GM12875 (cell line): ENCODE measurements at regions not wholly inside any gene's neighbourhood (a gene's known extent, or its start where the extent isn't known, plus 50 kb on each side); places are given as distances from the start of the nearest gene placed in this dataset.

Experiments
- H3K4me3 ChIP-seq: one replicate; pipeline ENCODE4 v1.5.1; 2011; ENCODE audit warnings: low read depth, low read length, control low read depth
- TF ChIP-seq, protein P1 (sequence below): IDR thresholded peaks from 2 replicates; pipeline ENCODE4 v1.5.1; 2011; ENCODE audit warnings: low read depth, mild to moderate bottlenecking, control low read depth, inconsistent platforms, low read length, moderate library complexity, borderline replicate concordance; ENCODE audit not compliant: insufficient read depth

DNA sequence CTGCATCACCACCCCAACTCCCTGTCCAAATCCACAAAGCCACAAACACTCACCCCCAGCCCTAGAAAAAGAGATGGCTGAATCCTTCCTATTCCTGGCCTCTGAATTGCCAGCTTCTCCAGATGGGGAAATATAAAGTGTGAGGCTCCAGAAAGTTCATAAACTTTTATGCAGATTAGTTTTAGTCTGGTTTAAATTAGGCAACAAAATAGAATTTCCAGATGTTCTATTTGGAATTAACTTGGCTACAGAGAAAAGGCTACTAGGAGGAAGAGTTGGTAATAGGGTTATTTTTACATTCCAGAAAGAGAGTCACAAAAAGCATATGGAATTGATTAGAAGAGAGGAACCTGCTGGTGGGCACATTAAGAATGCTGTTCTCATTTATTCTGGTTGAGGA, 56.0 kb downstream of the EN1 start:
- H3K4me3 ChIP-seq, result no peak overlapping the region
- TF ChIP-seq, protein P1, sequence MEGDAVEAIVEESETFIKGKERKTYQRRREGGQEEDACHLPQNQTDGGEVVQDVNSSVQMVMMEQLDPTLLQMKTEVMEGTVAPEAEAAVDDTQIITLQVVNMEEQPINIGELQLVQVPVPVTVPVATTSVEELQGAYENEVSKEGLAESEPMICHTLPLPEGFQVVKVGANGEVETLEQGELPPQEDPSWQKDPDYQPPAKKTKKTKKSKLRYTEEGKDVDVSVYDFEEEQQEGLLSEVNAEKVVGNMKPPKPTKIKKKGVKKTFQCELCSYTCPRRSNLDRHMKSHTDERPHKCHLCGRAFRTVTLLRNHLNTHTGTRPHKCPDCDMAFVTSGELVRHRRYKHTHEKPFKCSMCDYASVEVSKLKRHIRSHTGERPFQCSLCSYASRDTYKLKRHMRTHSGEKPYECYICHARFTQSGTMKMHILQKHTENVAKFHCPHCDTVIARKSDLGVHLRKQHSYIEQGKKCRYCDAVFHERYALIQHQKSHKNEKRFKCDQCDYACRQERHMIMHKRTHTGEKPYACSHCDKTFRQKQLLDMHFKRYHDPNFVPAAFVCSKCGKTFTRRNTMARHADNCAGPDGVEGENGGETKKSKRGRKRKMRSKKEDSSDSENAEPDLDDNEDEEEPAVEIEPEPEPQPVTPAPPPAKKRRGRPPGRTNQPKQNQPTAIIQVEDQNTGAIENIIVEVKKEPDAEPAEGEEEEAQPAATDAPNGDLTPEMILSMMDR, result no peak

DNA sequence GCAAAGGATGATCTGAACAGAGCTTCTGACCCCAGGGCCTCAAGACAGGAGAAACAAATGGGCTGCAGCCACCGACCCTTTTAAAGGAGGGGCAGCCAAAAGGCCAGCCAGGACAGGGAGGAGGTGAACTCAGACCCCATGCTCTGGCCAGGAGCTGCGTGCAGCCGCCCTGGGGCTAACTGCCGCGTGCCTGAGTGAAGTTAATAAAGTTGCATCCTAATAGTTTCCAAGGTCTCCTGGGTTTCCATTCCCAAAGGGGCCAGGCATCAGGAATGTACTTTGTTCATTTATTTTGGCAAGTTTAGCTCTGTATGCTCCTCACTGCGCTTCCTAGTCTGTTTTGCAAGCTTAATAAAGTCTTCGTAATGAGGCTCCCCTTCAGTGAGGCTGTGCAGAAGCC, 60.7 kb downstream of the EN1 start:
- TF ChIP-seq, protein P1, result no peak
- H3K4me3 ChIP-seq, result no peak overlapping the region

DNA sequence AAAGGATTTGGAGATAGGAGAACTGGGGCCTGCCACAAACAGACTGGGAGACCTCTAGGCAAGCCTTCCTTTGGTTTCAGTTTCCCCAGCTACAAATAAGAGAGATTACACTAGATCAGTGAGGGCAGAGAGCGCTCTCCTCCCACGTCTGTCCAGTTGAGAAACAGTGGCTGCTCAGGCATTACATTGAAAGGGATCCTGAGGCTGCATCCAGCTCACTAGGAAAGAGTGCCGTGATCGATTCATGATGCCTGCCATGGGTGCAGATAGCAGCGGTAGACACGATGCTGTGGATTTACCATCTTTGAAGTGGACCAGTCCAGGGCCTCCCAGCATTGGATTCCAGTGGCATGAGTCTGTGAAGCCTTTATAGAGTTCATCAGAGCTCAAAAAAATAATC, 62.6 kb downstream of the EN1 start:
- TF ChIP-seq, protein P1, result no peak
- no peak overlapping the region for H3K4me3 ChIP-seq

DNA sequence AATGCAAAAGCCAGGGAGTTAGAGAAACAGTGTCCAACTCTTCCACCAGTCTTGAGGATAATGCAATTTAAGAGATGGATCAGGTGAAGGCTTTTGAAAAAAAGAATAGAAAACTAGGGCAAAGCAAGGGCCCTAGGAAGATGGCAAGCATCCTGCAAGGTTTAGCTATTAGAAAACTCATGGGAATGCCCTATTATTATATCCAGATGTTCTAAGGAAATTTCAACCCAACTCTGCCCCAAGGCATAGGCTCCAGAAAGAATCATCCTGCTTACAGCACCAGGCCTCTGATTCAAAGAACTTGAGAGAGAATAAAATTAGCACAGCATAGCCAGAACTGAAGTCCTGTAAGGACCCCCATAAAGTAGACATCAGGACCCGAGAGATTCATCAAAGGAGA, 68.1 kb downstream of the EN1 start:
- TF ChIP-seq, protein P1, result no peak

DNA sequence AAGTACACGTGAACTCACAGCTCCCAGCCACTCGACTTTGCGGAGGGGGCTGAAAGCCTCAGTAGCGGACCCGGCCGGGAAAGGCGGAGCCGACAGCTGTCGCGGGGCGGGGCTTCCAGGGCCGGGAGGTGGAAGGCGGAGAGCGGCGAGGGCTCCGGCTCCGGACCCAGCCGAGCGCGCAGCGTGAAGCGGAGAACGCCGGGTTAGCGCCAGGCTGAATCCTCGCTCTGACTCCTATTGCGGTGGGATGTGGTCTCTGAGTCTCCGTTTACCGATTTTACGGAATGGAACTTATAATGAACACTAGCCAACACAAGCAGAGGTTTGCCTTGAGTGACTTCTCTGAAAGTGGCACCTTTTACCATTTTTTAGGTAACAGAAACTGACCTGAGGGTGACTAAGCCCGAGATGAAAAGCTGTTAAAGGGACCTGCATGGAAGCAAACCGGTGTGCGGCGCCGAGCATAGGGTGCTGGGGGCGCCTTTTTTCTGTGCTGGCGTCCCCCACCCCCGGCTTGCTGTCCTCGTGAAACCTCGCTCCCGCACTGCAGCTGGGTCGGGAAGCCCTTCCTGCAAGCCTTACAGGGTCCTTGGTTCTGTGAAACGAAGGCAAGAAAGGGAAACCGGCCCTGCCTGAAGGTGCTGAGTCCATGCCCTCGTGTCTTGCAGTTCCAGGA, 72.9 kb downstream of the EN1 start:
- TF ChIP-seq, protein P1, result no peak
- H3K4me3 ChIP-seq, result no peak overlapping the region

More for the DNA sequence above, 68.1 kb downstream of the EN1 start:
- no peak overlapping the region for H3K4me3 ChIP-seq

DNA sequence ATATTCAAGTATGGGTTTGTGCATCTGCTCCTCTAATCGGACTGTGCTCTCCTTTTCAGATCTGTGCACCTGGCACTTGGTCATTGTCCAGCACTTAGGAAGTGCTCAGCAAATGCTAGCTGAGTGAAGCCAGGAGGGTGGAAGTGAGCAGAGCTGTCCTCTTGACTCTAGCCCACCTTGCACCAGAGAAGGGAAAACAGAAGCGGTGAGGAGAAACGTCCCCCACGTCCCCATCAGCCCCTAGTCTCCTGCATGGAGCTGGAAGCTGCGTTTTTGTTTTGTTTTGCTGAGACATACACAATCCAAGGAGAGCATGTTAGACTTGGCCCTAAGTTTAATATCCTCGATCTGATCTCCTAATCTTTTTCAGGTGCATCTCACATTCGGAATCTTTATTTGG, 73.6 kb downstream of the EN1 start:
- H3K4me3 ChIP-seq, result no peak overlapping the region
- TF ChIP-seq, protein P1, result no peak

DNA sequence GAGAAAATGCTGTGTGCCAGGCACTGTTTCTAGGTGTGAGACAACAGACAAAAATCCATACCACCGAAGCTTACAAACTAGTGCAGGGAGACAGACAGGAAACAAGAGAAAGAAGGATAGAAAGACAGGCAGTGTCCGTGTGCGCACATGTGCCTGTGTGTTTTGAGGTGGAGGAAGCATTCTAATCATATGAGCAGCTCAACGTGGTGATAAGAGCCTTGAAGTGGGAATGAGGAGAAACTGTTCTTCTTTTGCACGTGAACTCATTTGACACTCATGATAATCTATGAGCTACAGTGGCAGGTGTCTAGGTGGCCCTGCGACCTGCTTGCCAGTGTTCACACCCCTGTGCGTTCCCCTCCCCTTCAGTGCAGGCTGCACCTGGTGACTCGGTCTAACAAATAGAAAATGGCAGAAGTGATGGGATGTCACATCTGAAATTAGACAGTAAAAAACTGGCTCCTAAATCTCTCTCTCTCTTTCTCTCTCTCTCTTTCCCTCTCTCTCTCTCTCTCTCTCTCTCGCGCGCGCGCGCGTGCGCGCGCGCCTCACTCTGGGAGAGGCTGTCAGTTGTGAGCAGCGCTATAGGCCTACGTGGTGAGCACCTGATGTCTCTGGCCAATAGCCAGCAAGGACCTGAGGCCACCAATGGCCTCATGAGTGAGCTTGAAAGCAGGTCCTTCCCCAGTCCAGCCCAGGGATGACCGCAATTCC, 74.8 kb downstream of the EN1 start:
- TF ChIP-seq, protein P1, result no peak
- no peak overlapping the region for H3K4me3 ChIP-seq
